ENCODE measurements at regions not wholly inside any gene's neighbourhood (a gene's known extent, or its start where the extent isn't known, plus 50 kb on each side); places are given as distances from the start of the nearest gene placed in this dataset.

- TF ChIP-seq POLR2AphosphoS5 (IDR thresholded peaks at IDR 0.05; ENCODE audit: low read depth, low read length): no peak
- no peak for TF ChIP-seq REST (IDR thresholded peaks at IDR 0.05; ENCODE audit: insufficient read depth in 1 of 2, low read depth in 2 of 2, low read length in 2 of 2)
- TF ChIP-seq TAF1 (IDR thresholded peaks at IDR 0.05; ENCODE audit: borderline replicate concordance, insufficient read depth, low read length): no peak
- no peak for TF ChIP-seq SIN3A (IDR thresholded peaks at IDR 0.05; ENCODE audit: borderline replicate concordance, insufficient read depth, low read length)
- no peak for TF ChIP-seq FOXP2 (optimal IDR thresholded peaks at IDR 0.05; ENCODE audit: borderline replicate concordance, extremely low read depth, extremely low read length, insufficient read depth)
These were observed 734.5 kb downstream of the GALR1 start for GRCh38 chr18:77984178-77984577.

- TF ChIP-seq POLR2AphosphoS5 (IDR thresholded peaks at IDR 0.05; ENCODE audit: low read depth, low read length) (no peak), TAF1 (IDR thresholded peaks at IDR 0.05; ENCODE audit: borderline replicate concordance, insufficient read depth, low read length) (no peak), REST (IDR thresholded peaks at IDR 0.05; ENCODE audit: insufficient read depth in 1 of 2, low read depth in 2 of 2, low read length in 2 of 2) (no peak), FOXP2 (optimal IDR thresholded peaks at IDR 0.05; ENCODE audit: borderline replicate concordance, extremely low read depth, extremely low read length, insufficient read depth) (no peak), SIN3A (IDR thresholded peaks at IDR 0.05; ENCODE audit: borderline replicate concordance, insufficient read depth, low read length) (no peak)
These were observed 735.2 kb downstream of the GALR1 start for GRCh38 chr18:77984833-77985232.

- no peak for TF ChIP-seq REST (IDR thresholded peaks at IDR 0.05; ENCODE audit: insufficient read depth in 1 of 2, low read depth in 2 of 2, low read length in 2 of 2)
- no peak for TF ChIP-seq POLR2AphosphoS5 (IDR thresholded peaks at IDR 0.05; ENCODE audit: low read depth, low read length)
- no peak for TF ChIP-seq TAF1 (IDR thresholded peaks at IDR 0.05; ENCODE audit: borderline replicate concordance, insufficient read depth, low read length)
- no peak for TF ChIP-seq FOXP2 (optimal IDR thresholded peaks at IDR 0.05; ENCODE audit: borderline replicate concordance, extremely low read depth, extremely low read length, insufficient read depth)
- no peak for TF ChIP-seq SIN3A (IDR thresholded peaks at IDR 0.05; ENCODE audit: borderline replicate concordance, insufficient read depth, low read length)
These were observed 736.1 kb downstream of the GALR1 start for GRCh38 chr18:77985526-77986281.

- TF ChIP-seq POLR2AphosphoS5 (IDR thresholded peaks at IDR 0.05; ENCODE audit: low read depth, low read length) (no peak), TAF1 (IDR thresholded peaks at IDR 0.05; ENCODE audit: borderline replicate concordance, insufficient read depth, low read length) (no peak), FOXP2 (optimal IDR thresholded peaks at IDR 0.05; ENCODE audit: borderline replicate concordance, extremely low read depth, extremely low read length, insufficient read depth) (no peak), REST (IDR thresholded peaks at IDR 0.05; ENCODE audit: insufficient read depth in 1 of 2, low read depth in 2 of 2, low read length in 2 of 2) (no peak), SIN3A (IDR thresholded peaks at IDR 0.05; ENCODE audit: borderline replicate concordance, insufficient read depth, low read length) (no peak)
These were observed 740.5 kb downstream of the GALR1 start for GRCh38 chr18:77990131-77990530.
